GM13976 (cell line): ENCODE measurements at regions not wholly inside any gene's neighbourhood (a gene's known extent, or its start where the extent isn't known, plus 50 kb on each side); places are given as distances from the start of the nearest gene placed in this dataset.

Source experiments
- DNase-seq: peaks from one replicate; pipeline ENCODE4 v3.0.0; 2012; ENCODE audit warnings: low spot score
- in situ Hi-C: fragments of 300-500 bp; cut with MboI; formaldehyde crosslinking; loops from one replicate; pipeline ENCODE4 v1.12.0; 2022; ENCODE audit warnings: low sequenced_read_pairs, mixed read lengths, inconsistent platforms; ENCODE audit not compliant: unreplicated experiment
- TF ChIP-seq, protein P1 (sequence below): IDR thresholded peaks from 2 replicates; pipeline ENCODE4 v1.5.1; 2012; ENCODE audit warnings: borderline replicate concordance, mild to moderate bottlenecking; ENCODE audit not compliant: insufficient read depth; ENCODE audit errors: extremely low read depth, missing control alignments, control extremely low read depth

DNA sequence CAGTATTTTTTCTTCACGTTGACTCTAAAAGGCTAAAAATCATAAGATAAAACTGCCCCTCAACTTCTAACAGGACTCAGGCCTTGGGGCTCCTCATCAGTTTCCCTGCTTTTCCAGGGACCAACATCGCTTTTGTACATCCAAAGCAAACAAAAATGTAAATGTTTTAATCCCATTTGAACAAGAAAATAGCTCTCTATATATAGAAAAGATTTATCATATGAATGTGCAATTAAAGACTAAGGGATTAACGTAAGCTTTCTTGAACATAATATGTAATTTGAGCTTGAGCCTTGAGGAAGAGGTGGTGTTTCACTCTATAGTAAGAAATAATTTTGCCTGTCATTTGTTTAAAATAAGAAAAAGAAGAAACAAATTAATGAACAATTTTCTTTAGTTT is 547.2 kb upstream of the ACO1 start:
- TF ChIP-seq, protein P1, sequence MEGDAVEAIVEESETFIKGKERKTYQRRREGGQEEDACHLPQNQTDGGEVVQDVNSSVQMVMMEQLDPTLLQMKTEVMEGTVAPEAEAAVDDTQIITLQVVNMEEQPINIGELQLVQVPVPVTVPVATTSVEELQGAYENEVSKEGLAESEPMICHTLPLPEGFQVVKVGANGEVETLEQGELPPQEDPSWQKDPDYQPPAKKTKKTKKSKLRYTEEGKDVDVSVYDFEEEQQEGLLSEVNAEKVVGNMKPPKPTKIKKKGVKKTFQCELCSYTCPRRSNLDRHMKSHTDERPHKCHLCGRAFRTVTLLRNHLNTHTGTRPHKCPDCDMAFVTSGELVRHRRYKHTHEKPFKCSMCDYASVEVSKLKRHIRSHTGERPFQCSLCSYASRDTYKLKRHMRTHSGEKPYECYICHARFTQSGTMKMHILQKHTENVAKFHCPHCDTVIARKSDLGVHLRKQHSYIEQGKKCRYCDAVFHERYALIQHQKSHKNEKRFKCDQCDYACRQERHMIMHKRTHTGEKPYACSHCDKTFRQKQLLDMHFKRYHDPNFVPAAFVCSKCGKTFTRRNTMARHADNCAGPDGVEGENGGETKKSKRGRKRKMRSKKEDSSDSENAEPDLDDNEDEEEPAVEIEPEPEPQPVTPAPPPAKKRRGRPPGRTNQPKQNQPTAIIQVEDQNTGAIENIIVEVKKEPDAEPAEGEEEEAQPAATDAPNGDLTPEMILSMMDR = no peak
- in situ Hi-C loops = no loop called here

DNA sequence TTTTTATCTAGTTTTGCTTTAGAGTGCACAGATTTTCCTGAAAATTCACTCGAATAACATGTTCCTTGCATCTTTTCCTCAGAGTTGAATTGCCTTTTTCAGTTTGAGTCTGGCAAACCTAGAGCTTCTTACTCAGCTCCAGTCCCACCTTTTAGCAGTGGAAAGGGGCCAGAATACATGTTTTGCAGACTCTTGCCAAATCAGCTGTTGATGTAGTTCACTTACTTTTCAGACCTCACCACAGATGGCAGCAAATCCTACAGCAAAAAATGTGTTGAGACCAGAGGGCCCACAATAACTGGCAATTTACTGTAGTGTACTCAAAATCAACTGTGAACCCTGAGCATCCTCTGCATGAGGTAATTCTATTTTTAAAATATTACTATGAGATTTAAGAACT is 545.2 kb upstream of the ACO1 start:
- TF ChIP-seq, protein P1 = no peak
- in situ Hi-C loops = no loop called here
- DNase-seq = no peak

More for the DNA sequence above, 547.2 kb upstream of the ACO1 start:
- no peak for DNase-seq

- in situ Hi-C loops = no loop called here
- no peak for DNase-seq
- TF ChIP-seq, protein P1 = no peak
Observed at GRCh38 chr9:31840702-31841101, 543.7 kb upstream of the ACO1 start.

- in situ Hi-C loops = no loop called here
- DNase-seq = no peak
- TF ChIP-seq, protein P1 = no peak
Observed at GRCh38 chr9:31847963-31848362, 536.5 kb upstream of the ACO1 start.

DNA sequence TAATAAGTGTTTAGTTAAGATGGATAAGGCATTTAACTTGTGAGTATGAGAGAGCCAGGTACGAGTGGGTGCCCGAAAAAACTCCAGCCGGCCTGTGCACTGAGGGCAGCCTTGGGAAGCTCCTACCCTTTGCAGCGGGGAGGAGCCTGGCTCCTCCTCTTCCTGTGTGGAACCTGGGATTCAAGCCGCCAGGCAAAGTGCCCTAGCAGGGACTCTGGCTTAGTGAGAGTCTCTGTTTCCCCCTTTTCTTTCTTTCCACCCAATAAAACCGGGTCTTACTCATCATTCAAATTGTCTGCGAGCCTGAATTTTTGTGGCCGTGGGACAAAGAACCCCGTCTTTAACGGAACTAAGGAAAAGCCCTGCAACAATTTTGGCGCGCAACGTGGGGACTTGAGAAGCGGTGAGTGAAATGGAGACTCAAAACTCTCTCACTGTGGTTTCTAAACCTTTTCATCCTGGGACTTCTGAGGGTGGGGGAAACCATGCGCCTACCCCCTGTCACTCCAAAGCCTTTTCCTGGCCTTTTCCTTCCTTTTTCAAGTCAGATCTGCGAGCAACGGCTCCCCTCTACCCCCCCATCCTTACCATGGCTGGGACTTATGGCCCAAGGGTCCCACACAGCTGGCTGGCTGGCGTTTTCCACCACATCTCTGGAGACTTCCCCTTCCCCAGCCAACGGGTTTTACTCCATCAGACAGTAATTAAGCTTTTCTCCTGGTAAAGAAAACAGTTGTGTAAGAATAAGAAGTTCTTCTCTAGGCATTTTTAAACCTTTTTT is 535.7 kb upstream of the ACO1 start:
- TF ChIP-seq, protein P1 = no peak
- no peak for DNase-seq
- in situ Hi-C loops = no loop called here

- in situ Hi-C loops = no loop called here
- TF ChIP-seq, protein P1 = no peak
- DNase-seq = no peak
Observed at GRCh38 chr9:31854187-31854586, 530.3 kb upstream of the ACO1 start.

DNA sequence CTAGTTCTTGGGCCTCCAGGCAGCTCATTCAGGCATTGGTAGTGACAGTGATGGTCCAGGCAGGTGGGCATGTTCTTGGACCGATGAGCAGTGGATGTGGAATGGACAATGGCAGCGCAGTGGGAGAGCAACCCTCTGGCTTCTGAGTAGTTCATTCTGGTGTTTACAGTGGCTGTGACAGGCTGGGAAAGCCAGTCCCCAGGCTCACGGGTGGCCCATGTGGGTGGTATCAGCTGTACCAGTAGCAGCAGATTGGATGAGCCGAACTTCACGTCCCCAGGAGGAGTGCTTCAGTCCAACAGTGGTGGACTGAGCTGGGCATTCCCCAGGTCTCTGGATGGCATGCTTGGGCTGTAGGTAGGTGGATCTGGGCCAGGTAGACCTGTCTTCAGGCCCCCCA is 515.6 kb upstream of the ACO1 start:
- in situ Hi-C loops = no loop called here
- TF ChIP-seq, protein P1 = no peak
- DNase-seq = no peak
